ENCODE measurements at regions not wholly inside any gene's neighbourhood (a gene's known extent, or its start where the extent isn't known, plus 50 kb on each side); places are given as distances from the start of the nearest gene placed in this dataset.

GRCh38 chr10:61503051-61503450 is 49.9 kb upstream of the TMEM26 start:
- H3K27me3 ChIP-seq (ENCODE audit: control insufficient read depth in 2 of 2, insufficient read depth in 2 of 2, low read length in 2 of 2): no peaks in the 10 kb centered on the region
- H3K4me2 ChIP-seq (ENCODE audit: insufficient read depth, low read length): no peak overlapping the region
- dilution Hi-C loops (cut with MboI; ENCODE audit: extremely low pct_ligation_motif_present, low sequenced_read_pairs) (no loop called here), intact Hi-C loops (cut with micrococcal nuclease) (no loop called here)
- H3K79me2 ChIP-seq (ENCODE audit: control insufficient read depth, insufficient read depth, low read length): no peaks in the 10 kb centered on the region
- no peaks in the 10 kb centered on the region for H3K9me3 ChIP-seq (replicated peaks; ENCODE audit: control insufficient read depth, insufficient read depth, low read length)
- TF ChIP-seq CTCF (IDR thresholded peaks at IDR 0.05; ENCODE audit: extremely low read depth in 1 of 2, insufficient read depth in 1 of 2, low read depth in 1 of 2, low read length in 2 of 2) (no peak), FOS (IDR thresholded peaks at IDR 0.05; ENCODE audit: borderline replicate concordance, insufficient read depth, low read length) (peak; percentile 63)
- H3K9me1 ChIP-seq (replicated peaks; ENCODE audit: control insufficient read depth, extremely low read depth, insufficient read depth, low read length): no peaks in the 10 kb centered on the region
- H3K27ac ChIP-seq (ENCODE audit: insufficient read depth, low read depth, low read length): no peak overlapping the region
- H3K9ac ChIP-seq (replicated peaks; ENCODE audit: extremely low read depth, insufficient read depth, low read length): no peak overlapping the region
- CTCF ChIA-PET: interaction anchor here (1.3 kb wide), 1 partner anchor 21 kb away, joined by 3 read pairs; no protein-coding TSS in a partner anchor
- POLR2A ChIA-PET: no interaction called here
- no TSS peak for BruUV-seq (replicated peaks)
- FAIRE-seq (no peak), DNase-seq (ENCODE audit: low read depth, low spot score) (no peak)
- H3K4me1 ChIP-seq (ENCODE audit: control insufficient read depth, extremely low read depth, insufficient read depth, low read length): no peaks in the 10 kb centered on the region
- no peak overlapping the region for H3K4me3 ChIP-seq (replicated peaks in 1 of 3; ENCODE audit: insufficient read depth in 1 of 3, low read depth in 1 of 3, low read length in 3 of 3)
- H2AFZ ChIP-seq (ENCODE audit: low read depth, low read length): no peak overlapping the region
- H3K36me3 ChIP-seq (ENCODE audit: control insufficient read depth in 2 of 2, extremely low read depth in 1 of 2, insufficient read depth in 2 of 2, low read length in 2 of 2): no peaks in the 10 kb centered on the region
- H4K20me1 ChIP-seq (replicated peaks; ENCODE audit: control insufficient read depth, extremely low read depth, insufficient read depth, low read length): no peaks in the 10 kb centered on the region
